HL-60 (cell line): ENCODE measurements at regions not wholly inside any gene's neighbourhood (a gene's known extent, or its start where the extent isn't known, plus 50 kb on each side); places are given as distances from the start of the nearest gene placed in this dataset.

Source experiments
- DNase-seq, 2 experiments: peaks; one replicate each; pipeline ENCODE4 v3.0.0-alpha.2; 2010 to 2020; ENCODE audit warnings: low read depth in 1 of 2, low spot score in 1 of 2
- H3K27ac ChIP-seq: fragments of 250-450 bp; sonication (Bioruptor Pico); replicated peaks from 2 replicates; pipeline ENCODE4 v1.5.1; 2020; ENCODE audit warnings: mild to moderate bottlenecking, moderate library complexity
- H3K27me3 ChIP-seq: fragments of 250-450 bp; sonication (Bioruptor Pico); 2 replicates; pipeline ENCODE4 v1.5.1; 2021; ENCODE audit warnings: mild to moderate bottlenecking, moderate library complexity; ENCODE audit not compliant: insufficient read depth, poor library complexity, severe bottlenecking
- H3K4me3 ChIP-seq: replicated peaks from 2 replicates; pipeline ENCODE4 v1.5.1; 2011; ENCODE audit warnings: mild to moderate bottlenecking, control low read depth, low read length; ENCODE audit not compliant: insufficient read depth
- GABPA ChIP-seq: IDR thresholded peaks from 2 replicates; pipeline ENCODE4 v1.6.1; 2012; ENCODE audit warnings: low read depth
- POLR2AphosphoS5 ChIP-seq: IDR thresholded peaks from 2 replicates; pipeline ENCODE4 v1.6.1; 2012; ENCODE audit warnings: low read depth
- SPI1 ChIP-seq: IDR thresholded peaks from 2 replicates; pipeline ENCODE4 v1.6.1; 2012; ENCODE audit warnings: low read depth, mild to moderate bottlenecking, borderline replicate concordance
- TF ChIP-seq, protein P1 (sequence below): IDR thresholded peaks from one replicate; pipeline ENCODE4 v1.5.1; 2011; ENCODE audit warnings: low read length, control low read depth, inconsistent platforms; ENCODE audit not compliant: insufficient read depth
- TF ChIP-seq, protein P2 (sequence below): IDR thresholded peaks from 2 replicates; pipeline ENCODE4 v1.6.1; 2012; ENCODE audit warnings: low read depth; ENCODE audit not compliant: insufficient replicate concordance

DNA sequence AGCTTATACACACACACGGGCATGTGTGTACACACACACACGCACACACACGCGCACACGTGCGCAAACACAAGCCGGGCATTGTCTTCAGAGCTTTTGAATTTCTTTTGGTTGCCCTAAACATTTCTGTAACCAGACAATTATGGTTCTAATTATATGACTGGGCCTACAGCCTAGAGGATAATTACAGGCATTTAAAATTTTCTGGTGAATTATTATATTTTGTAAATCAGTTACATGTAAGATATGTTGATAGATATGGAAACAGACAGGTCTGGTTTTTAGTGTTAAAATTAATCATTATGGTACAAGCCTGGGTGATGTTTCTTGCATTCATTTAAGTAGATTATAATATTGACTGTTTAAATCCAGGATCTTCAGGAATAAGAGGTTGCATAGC is 1120.5 kb downstream of the ADGRL3 start:
- DNase-seq = no peak
- Histone ChIP-seq H3K4me3 (no peak overlapping the region), H3K27ac (no peak overlapping the region), H3K27me3 (no peaks in the 10 kb centered on the region)
- TF ChIP-seq GABPA (no peak), SPI1 (no peak), POLR2AphosphoS5 (no peak)

GRCh38 chr4:62302710-62303109 is 1102.6 kb downstream of the ADGRL3 start:
- Histone ChIP-seq H3K4me3 (no peak overlapping the region), H3K27ac (no peak overlapping the region), H3K27me3 (no peaks in the 10 kb centered on the region)
- TF ChIP-seq POLR2AphosphoS5 (no peak), GABPA (no peak), SPI1 (no peak)
- TF ChIP-seq, protein P1, sequence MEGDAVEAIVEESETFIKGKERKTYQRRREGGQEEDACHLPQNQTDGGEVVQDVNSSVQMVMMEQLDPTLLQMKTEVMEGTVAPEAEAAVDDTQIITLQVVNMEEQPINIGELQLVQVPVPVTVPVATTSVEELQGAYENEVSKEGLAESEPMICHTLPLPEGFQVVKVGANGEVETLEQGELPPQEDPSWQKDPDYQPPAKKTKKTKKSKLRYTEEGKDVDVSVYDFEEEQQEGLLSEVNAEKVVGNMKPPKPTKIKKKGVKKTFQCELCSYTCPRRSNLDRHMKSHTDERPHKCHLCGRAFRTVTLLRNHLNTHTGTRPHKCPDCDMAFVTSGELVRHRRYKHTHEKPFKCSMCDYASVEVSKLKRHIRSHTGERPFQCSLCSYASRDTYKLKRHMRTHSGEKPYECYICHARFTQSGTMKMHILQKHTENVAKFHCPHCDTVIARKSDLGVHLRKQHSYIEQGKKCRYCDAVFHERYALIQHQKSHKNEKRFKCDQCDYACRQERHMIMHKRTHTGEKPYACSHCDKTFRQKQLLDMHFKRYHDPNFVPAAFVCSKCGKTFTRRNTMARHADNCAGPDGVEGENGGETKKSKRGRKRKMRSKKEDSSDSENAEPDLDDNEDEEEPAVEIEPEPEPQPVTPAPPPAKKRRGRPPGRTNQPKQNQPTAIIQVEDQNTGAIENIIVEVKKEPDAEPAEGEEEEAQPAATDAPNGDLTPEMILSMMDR = no peak
- TF ChIP-seq, protein P2, sequence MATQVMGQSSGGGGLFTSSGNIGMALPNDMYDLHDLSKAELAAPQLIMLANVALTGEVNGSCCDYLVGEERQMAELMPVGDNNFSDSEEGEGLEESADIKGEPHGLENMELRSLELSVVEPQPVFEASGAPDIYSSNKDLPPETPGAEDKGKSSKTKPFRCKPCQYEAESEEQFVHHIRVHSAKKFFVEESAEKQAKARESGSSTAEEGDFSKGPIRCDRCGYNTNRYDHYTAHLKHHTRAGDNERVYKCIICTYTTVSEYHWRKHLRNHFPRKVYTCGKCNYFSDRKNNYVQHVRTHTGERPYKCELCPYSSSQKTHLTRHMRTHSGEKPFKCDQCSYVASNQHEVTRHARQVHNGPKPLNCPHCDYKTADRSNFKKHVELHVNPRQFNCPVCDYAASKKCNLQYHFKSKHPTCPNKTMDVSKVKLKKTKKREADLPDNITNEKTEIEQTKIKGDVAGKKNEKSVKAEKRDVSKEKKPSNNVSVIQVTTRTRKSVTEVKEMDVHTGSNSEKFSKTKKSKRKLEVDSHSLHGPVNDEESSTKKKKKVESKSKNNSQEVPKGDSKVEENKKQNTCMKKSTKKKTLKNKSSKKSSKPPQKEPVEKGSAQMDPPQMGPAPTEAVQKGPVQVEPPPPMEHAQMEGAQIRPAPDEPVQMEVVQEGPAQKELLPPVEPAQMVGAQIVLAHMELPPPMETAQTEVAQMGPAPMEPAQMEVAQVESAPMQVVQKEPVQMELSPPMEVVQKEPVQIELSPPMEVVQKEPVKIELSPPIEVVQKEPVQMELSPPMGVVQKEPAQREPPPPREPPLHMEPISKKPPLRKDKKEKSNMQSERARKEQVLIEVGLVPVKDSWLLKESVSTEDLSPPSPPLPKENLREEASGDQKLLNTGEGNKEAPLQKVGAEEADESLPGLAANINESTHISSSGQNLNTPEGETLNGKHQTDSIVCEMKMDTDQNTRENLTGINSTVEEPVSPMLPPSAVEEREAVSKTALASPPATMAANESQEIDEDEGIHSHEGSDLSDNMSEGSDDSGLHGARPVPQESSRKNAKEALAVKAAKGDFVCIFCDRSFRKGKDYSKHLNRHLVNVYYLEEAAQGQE = no peak
- no peak for DNase-seq

DNA sequence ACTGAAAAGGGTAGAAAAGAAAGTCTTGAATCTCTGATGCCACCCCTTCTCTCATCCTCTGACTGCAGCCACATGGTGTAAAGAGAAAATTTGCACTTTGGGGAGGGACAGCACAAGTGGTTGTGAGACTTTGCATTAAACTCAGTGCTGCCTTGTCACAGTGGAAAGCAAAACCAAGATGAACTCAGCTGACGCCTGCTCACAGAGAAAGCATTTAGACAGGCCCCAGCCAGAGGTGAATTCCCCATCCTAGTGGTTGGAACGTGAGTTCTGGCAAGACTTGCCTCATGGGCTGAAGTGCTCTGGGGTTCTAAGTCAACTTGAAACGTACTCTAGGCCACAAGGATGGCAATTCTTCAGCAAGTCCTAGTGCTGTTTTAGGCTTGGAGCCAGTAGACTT is 1101.4 kb downstream of the ADGRL3 start:
- no peak for DNase-seq
- TF ChIP-seq, protein P2 = no peak
- TF ChIP-seq POLR2AphosphoS5 = no peak
- H3K27ac ChIP-seq = no peak overlapping the region
- no peaks in the 10 kb centered on the region for H3K27me3 ChIP-seq
- H3K4me3 ChIP-seq = no peak overlapping the region

- H3K27ac ChIP-seq = no peak overlapping the region
- TF ChIP-seq SPI1 = no peak
- TF ChIP-seq, protein P1 = no peak
- no peak for TF ChIP-seq GABPA
- TF ChIP-seq, protein P2 = no peak
- no peak for TF ChIP-seq POLR2AphosphoS5
- no peak for DNase-seq
- no peak overlapping the region for H3K4me3 ChIP-seq
- no peaks in the 10 kb centered on the region for H3K27me3 ChIP-seq
Observed at GRCh38 chr4:62293551-62293950, 1093.4 kb downstream of the ADGRL3 start.
